GM23338 (cell line): ENCODE measurements at regions not wholly inside any gene's neighbourhood (a gene's known extent, or its start where the extent isn't known, plus 50 kb on each side); places are given as distances from the start of the nearest gene placed in this dataset.
"Not testable (repeated sequence)": the region's sequence is repeated elsewhere in the genome, so short reads cannot be mapped to it uniquely, and the experiment has no call there.

Experiments
- ATAC-seq: fragments of 200-7000 bp; cut with Tn5 transposase; 3 replicates; pipeline ENCODE4 v1.9.1; 2020
- DNase-seq: peaks from one replicate; pipeline ENCODE4 v3.0.0-alpha.2; 2015; ENCODE audit warnings: low spot score
- H2AFZ ChIP-seq: fragments of 200-600 bp; sonication (generic); 2 replicates; pipeline ENCODE4 v1.8.0; 2016; ENCODE audit warnings: antibody characterized with exemption, mild to moderate bottlenecking, moderate library complexity
- H3F3A ChIP-seq: fragments of 200-600 bp; sonication (generic); replicated peaks from 2 replicates; pipeline ENCODE4 v1.8.0; 2017; ENCODE audit warnings: antibody characterized with exemption, mixed run types, low read depth
- H3K27ac ChIP-seq: fragments of 200-600 bp; sonication (generic); 2 replicates; pipeline ENCODE4 v1.6.1; 2016; ENCODE audit warnings: low read depth
- H3K27me3 ChIP-seq: fragments of 200-600 bp; sonication (generic); 2 replicates; pipeline ENCODE4 v1.8.0; 2016; ENCODE audit warnings: mild to moderate bottlenecking, mixed run types, moderate library complexity; ENCODE audit not compliant: insufficient read depth
- H3K36me3 ChIP-seq: fragments of 200-600 bp; sonication (generic); 2 replicates; pipeline ENCODE4 v1.8.0; 2016; ENCODE audit warnings: mild to moderate bottlenecking; ENCODE audit not compliant: insufficient read depth
- H3K4me1 ChIP-seq: fragments of 200-600 bp; sonication (generic); 2 replicates; pipeline ENCODE4 v1.8.0; 2016; ENCODE audit warnings: mild to moderate bottlenecking, moderate library complexity; ENCODE audit not compliant: insufficient read depth
- H3K4me2 ChIP-seq: fragments of 200-600 bp; sonication (generic); 2 replicates; pipeline ENCODE4 v1.7.1; 2017; ENCODE audit warnings: mixed run types
- H3K4me3 ChIP-seq: fragments of 200-600 bp; sonication (generic); 2 replicates; pipeline ENCODE4 v1.6.1; 2016; ENCODE audit warnings: mixed run types
- H3K79me2 ChIP-seq: fragments of 200-600 bp; sonication (generic); replicated peaks from 2 replicates; pipeline ENCODE4 v1.8.0; 2017; ENCODE audit warnings: mild to moderate bottlenecking; ENCODE audit not compliant: insufficient read depth
- H3K9me2 ChIP-seq: fragments of 200-600 bp; sonication (generic); 2 replicates; pipeline ENCODE4 v1.8.0; 2017; ENCODE audit not compliant: insufficient read depth
- H4K20me1 ChIP-seq: fragments of 200-600 bp; sonication (generic); replicated peaks from 2 replicates; pipeline ENCODE4 v1.8.0; 2017; ENCODE audit warnings: mild to moderate bottlenecking; ENCODE audit not compliant: insufficient read depth
- H3K27ac Mint-ChIP-seq: 2 replicates; pipeline ENCODE4 v1.8.0; 2020; ENCODE audit warnings: inconsistent platforms, mild to moderate bottlenecking, moderate library complexity, mixed read lengths
- H3K27me3 Mint-ChIP-seq: 3 replicates; pipeline ENCODE4 v1.8.0; 2022; ENCODE audit warnings: low read depth, mild to moderate bottlenecking, moderate library complexity, mixed read lengths, inconsistent platforms; ENCODE audit not compliant: insufficient read depth, poor library complexity
- H3K36me3 Mint-ChIP-seq: 3 replicates; pipeline ENCODE4 v1.8.0; 2021; ENCODE audit warnings: low read depth, mild to moderate bottlenecking, inconsistent platforms, moderate library complexity, mixed read lengths
- H3K4me1 Mint-ChIP-seq: 3 replicates; pipeline ENCODE4 v1.8.0; 2020; ENCODE audit warnings: mild to moderate bottlenecking, inconsistent platforms, mixed read lengths
- H3K4me3 Mint-ChIP-seq: 3 replicates; pipeline ENCODE4 v1.8.0; 2021; ENCODE audit warnings: moderate library complexity, mild to moderate bottlenecking, inconsistent platforms, mixed read lengths
- H3K9me3 Mint-ChIP-seq: 3 replicates; pipeline ENCODE4 v1.8.0; 2020; ENCODE audit warnings: moderate library complexity, mild to moderate bottlenecking, inconsistent platforms, mixed read lengths
- EZH2 ChIP-seq: fragments of 200-600 bp; sonication (generic); IDR thresholded peaks from one replicate; pipeline ENCODE4 v1.8.0; 2017; ENCODE audit warnings: antibody characterized with exemption, mild to moderate bottlenecking, low read depth; ENCODE audit not compliant: unreplicated experiment
- EZH2phosphoT487 ChIP-seq: fragments of 200-600 bp; sonication (generic); IDR thresholded peaks from one replicate; pipeline ENCODE4 v1.8.1; 2018; ENCODE audit warnings: antibody characterized with exemption; ENCODE audit not compliant: unreplicated experiment
- JUNB ChIP-seq: IDR thresholded peaks from one replicate; pipeline ENCODE4 v1.6.1; 2016; ENCODE audit warnings: antibody characterized with exemption; ENCODE audit not compliant: unreplicated experiment
- REST ChIP-seq: IDR thresholded peaks from one replicate; pipeline ENCODE4 v1.6.1; 2018; ENCODE audit warnings: antibody characterized with exemption; ENCODE audit not compliant: unreplicated experiment
- ZNF331 ChIP-seq: fragments of 250-450 bp; sonication (Bioruptor Pico); IDR thresholded peaks from 2 replicates; pipeline ENCODE4 v1.5.0; 2020; ENCODE audit warnings: low read depth, mild to moderate bottlenecking, moderate library complexity

GRCh38 chr10:115033898-115034297 is 59.3 kb upstream of the ATRNL1 start (continued):
- TF ChIP-seq REST, result no peak
- no peak for TF ChIP-seq EZH2
- TF ChIP-seq JUNB, result no peak
- no peak for TF ChIP-seq ZNF331 (CRISPR knock-in tag)
- no peak for TF ChIP-seq EZH2phosphoT487

GRCh38 chr10:115039781-115040180 is 53.4 kb upstream of the ATRNL1 start:
- not testable (repeated sequence) for ATAC-seq, H2AFZ ChIP-seq, H3F3A ChIP-seq, DNase-seq, H3K4me2 ChIP-seq, H3K4me3 ChIP-seq, H3K9me2 ChIP-seq, H3K27me3 ChIP-seq, H3K4me3 Mint-ChIP-seq, H3K79me2 ChIP-seq, H3K27ac Mint-ChIP-seq, H3K27me3 Mint-ChIP-seq, H3K4me1 ChIP-seq, H3K9me3 Mint-ChIP-seq, H3K36me3 ChIP-seq, H3K27ac ChIP-seq, H4K20me1 ChIP-seq, H3K4me1 Mint-ChIP-seq, H3K36me3 Mint-ChIP-seq
